ENCODE measurements at regions not wholly inside any gene's neighbourhood (a gene's known extent, or its start where the extent isn't known, plus 50 kb on each side); places are given as distances from the start of the nearest gene placed in this dataset.

DNA sequence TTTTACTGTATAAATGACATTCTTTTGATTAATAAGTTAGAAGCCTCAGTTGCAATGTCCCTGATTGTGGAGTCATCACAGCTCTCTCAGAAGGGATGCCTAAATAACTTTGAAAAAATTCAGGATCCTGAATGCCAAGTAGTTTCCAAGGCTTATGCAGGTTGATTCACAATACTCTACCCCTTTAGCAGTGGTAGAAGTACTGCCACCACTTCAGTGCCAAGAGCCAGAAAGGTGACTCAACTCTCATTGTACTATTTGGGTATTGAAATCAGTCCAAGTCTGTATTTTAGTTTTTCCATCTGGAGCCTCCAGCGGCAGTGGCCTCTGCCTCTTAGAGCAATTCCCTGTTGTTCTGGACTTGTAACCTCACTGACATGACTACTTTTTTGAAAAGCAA is 320.1 kb upstream of the NDST4 start:
- TF ChIP-seq TAF1 (IDR thresholded peaks at IDR 0.05; ENCODE audit: borderline replicate concordance, low read depth, low read length): no peak
- DNase-seq (ENCODE audit: insufficient read length) (no peak), FAIRE-seq (no peak)

DNA sequence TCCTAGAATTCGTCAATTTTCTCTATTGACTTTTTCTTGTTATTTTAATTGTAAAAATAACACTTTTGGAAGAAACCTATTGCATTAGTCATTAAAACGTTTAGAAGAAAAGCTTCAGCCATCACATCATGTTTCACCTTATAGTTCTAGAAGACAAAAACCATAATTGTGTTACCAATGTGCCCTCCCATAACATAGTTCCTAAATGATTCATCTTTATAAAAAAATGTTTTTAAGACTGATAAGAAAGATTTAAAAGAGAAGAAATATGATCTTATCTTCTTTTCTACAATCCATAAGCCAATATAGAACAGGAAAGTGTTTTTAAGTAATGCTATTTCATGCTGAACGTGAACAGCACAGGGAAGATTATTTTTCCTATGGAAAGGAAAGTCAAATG is 316.6 kb upstream of the NDST4 start:
- TF ChIP-seq POLR2A (IDR thresholded peaks at IDR 0.05; ENCODE audit: low read depth, low read length): no peak
- no peak for TF ChIP-seq POLR2AphosphoS5 (IDR thresholded peaks at IDR 0.05; ENCODE audit: low read depth, low read length)
- no peak for TF ChIP-seq TAF1 (IDR thresholded peaks at IDR 0.05; ENCODE audit: borderline replicate concordance, low read depth, low read length)
- DNase-seq (ENCODE audit: insufficient read length) (no peak), FAIRE-seq (no peak)

DNA sequence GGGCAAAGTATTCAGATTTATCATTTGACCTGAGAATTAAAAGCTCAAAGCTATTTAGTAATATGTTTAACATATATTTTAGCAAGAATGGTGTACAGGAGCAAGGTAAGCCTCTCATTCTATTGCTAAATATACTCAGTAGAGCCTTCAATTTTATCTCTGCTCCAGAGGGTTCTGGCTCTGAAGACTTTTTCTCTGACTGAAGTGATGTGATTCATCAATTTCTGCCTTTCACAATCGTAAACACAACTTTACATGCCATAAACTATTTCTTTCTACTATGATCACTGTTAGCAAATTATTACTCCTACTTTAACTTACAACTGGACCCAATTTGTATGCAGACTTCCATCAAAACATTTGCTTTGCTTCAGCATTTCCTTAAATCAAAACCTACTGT is 315.0 kb upstream of the NDST4 start:
- DNase-seq (ENCODE audit: insufficient read length): no peak
- FAIRE-seq: no peak
- TF ChIP-seq TAF1 (IDR thresholded peaks at IDR 0.05; ENCODE audit: borderline replicate concordance, low read depth, low read length) (no peak), POLR2A (IDR thresholded peaks at IDR 0.05; ENCODE audit: low read depth, low read length) (no peak), POLR2AphosphoS5 (IDR thresholded peaks at IDR 0.05; ENCODE audit: low read depth, low read length) (no peak)

DNA sequence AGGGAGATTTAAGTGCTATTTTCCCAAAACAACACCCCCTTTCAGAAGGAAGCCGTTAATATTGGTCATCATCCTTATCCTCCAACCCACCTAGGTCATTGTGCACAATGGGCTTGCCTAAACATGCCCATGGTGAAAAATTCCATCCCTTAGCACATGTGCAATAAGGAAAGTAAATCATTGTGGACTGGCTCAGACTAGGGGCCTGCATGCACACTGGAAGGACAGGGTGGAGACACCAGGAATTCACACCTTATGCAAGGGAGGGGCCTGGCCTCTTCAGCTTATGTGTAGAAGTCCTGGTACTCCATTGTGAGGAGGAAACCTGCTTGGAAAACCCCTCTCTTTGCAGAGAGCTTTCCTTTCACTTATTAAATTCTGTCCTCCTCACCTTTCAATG is 311.4 kb upstream of the NDST4 start:
- DNase-seq (ENCODE audit: insufficient read length): no peak

DNA sequence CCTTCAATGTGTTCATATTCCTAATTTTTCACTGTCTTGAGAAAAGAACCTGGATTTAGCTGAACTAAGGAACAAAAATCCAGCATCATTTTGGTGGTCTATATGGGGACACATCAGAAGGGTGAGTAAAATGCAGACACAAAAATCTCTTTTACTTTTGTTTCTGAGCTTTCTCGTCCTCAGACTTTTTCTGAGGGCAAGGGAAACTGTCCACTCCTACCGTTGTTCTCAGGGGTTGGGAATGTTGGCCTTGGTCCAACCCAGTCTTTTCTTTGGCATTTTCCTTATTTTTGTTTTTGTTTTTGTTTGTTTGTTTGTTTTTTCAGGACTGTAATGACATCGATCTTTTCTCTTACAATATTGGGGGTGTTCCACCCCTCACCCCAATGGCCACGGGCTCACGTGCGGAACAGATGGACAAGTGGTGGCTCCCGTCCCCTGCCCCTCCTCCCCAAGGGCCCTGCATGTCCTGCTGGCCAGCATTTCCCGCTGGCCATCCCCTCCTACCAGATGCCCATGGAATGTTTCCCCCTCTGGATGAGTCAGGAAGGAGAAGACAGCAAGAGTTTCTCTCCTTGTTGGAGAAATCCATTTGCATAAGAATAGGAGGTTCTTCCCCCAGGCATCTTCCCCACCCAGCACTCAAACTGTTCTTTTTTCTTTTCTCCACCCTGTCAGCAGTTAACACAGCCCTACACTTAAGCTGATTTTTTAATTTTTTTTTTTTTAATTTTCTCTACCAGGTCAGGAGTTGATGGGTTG is 305.4 kb upstream of the NDST4 start:
- DNase-seq (ENCODE audit: insufficient read length) (no peak), FAIRE-seq (no peak)
- no peak for TF ChIP-seq POLR2A (IDR thresholded peaks at IDR 0.05; ENCODE audit: low read depth, low read length)
- TF ChIP-seq POLR2AphosphoS5 (IDR thresholded peaks at IDR 0.05; ENCODE audit: low read depth, low read length): no peak
- TF ChIP-seq TAF1 (IDR thresholded peaks at IDR 0.05; ENCODE audit: borderline replicate concordance, low read depth, low read length): no peak

More for the DNA sequence above, 311.4 kb upstream of the NDST4 start:
- FAIRE-seq: no peak
- TF ChIP-seq POLR2A (IDR thresholded peaks at IDR 0.05; ENCODE audit: low read depth, low read length) (no peak), TAF1 (IDR thresholded peaks at IDR 0.05; ENCODE audit: borderline replicate concordance, low read depth, low read length) (no peak), POLR2AphosphoS5 (IDR thresholded peaks at IDR 0.05; ENCODE audit: low read depth, low read length) (no peak)

DNA sequence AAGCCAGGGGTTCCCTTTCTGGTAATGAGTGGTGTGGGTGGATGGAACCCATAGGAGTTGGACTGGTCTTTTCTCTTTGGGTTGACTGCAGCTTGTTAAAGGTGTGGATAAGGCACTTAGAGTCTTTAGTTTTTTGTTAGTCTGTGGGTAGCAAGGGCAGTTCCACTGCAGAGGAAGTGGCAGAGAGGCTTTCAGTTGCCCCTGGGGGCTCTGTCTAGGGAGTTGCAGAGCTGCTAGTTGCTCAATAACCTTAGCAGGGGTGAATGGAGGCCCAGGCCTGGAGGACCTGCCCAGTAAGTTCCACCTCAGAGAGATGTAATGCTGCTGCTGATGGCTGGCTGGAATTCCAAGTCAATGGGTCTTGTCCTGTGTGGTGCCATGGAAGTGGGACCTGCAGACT is 282.6 kb upstream of the NDST4 start:
- DNase-seq (ENCODE audit: insufficient read length) (no peak), FAIRE-seq (no peak)
- no peak for TF ChIP-seq POLR2A (IDR thresholded peaks at IDR 0.05; ENCODE audit: low read depth, low read length)
- TF ChIP-seq POLR2AphosphoS5 (IDR thresholded peaks at IDR 0.05; ENCODE audit: low read depth, low read length): no peak
- no peak for TF ChIP-seq TAF1 (IDR thresholded peaks at IDR 0.05; ENCODE audit: borderline replicate concordance, low read depth, low read length)

DNA sequence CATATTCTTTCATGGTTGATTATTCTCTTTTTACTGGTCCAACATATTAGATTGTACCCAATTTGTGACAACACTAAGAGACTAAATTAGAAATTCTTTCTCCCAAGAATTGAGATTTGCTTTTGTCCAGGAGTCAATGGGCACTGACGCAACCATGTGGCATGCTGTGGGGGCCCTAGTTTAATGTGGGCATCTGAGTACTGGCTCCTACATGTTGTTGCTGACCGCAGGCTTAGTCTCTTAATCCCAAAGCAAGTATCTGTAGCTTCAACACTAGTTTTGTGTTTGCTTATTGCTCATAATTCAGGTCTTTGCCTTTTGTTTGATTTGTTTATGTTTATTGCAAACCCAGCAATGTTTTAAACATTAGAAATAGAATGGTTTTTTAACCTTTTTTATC is 263.4 kb upstream of the NDST4 start:
- FAIRE-seq: no peak
- TF ChIP-seq POLR2A (IDR thresholded peaks at IDR 0.05; ENCODE audit: low read depth, low read length): no peak
- TF ChIP-seq TAF1 (IDR thresholded peaks at IDR 0.05; ENCODE audit: borderline replicate concordance, low read depth, low read length): no peak
- TF ChIP-seq POLR2AphosphoS5 (IDR thresholded peaks at IDR 0.05; ENCODE audit: low read depth, low read length): no peak
- no peak for DNase-seq (ENCODE audit: insufficient read length)

DNA sequence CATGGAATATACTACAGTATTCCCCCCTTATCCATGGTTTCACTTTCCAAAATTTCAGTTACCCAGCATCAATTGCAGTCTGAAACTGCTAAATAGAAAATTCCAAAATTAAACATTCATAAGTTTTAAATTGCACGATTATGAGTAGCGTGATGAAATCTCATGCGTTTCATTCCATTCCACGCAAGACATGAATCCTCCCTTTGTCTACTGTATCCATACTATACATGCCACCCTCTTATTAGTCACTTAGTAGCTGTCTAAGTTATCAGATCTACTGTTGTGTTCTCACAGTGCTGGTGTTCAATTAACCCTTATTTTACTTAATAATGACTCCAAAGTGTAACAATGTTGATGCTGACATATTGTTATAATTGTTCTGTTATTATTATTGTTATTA is 261.2 kb upstream of the NDST4 start:
- no peak for FAIRE-seq
- TF ChIP-seq POLR2AphosphoS5 (IDR thresholded peaks at IDR 0.05; ENCODE audit: low read depth, low read length) (no peak), TAF1 (IDR thresholded peaks at IDR 0.05; ENCODE audit: borderline replicate concordance, low read depth, low read length) (no peak), POLR2A (IDR thresholded peaks at IDR 0.05; ENCODE audit: low read depth, low read length) (no peak)
- DNase-seq (ENCODE audit: insufficient read length): no peak

DNA sequence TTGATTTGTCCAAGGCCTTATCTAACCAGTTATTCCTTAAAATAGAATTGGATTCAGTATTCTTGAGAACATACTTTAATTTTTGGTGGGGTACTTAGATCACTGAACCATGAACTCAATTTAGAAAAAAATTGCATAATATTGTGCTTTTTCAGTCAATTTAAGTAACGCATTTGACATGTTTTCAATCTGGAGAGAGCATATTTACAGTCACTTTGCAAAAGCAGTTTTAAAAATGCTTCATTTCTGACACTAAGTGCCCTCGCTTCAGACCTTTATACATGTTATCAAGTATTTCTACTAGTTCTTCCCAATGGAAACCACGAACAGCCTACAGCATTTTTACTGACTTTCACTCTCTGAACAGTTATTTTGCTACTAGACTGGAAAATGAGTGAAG is 257.1 kb upstream of the NDST4 start:
- TF ChIP-seq POLR2AphosphoS5 (IDR thresholded peaks at IDR 0.05; ENCODE audit: low read depth, low read length): no peak
- TF ChIP-seq POLR2A (IDR thresholded peaks at IDR 0.05; ENCODE audit: low read depth, low read length): no peak
- TF ChIP-seq TAF1 (IDR thresholded peaks at IDR 0.05; ENCODE audit: borderline replicate concordance, low read depth, low read length): no peak

DNA sequence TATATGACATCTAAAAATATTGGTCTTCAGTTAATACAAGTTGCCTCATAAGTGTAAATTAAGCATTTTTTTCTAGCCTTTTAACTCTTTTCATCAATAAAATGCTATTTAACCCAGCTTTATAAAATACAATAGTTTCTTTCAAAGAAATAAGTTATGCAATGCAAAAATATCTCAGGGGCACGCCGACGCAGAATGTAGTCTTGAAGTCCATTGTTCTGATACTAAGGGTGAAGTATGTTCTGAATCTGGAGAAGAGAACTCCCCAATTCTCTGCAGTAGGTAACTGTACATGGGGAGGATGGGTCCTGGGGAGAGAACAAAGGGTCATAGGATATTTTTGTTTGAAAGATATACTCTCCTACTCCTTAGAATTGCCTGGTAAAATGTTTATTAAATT is 256.6 kb upstream of the NDST4 start:
- no peak for DNase-seq (ENCODE audit: insufficient read length)
- no peak for TF ChIP-seq POLR2AphosphoS5 (IDR thresholded peaks at IDR 0.05; ENCODE audit: low read depth, low read length)
- no peak for TF ChIP-seq TAF1 (IDR thresholded peaks at IDR 0.05; ENCODE audit: borderline replicate concordance, low read depth, low read length)
- TF ChIP-seq POLR2A (IDR thresholded peaks at IDR 0.05; ENCODE audit: low read depth, low read length): no peak
- no peak for FAIRE-seq

More for the DNA sequence above, 257.1 kb upstream of the NDST4 start:
- DNase-seq (ENCODE audit: insufficient read length) (no peak), FAIRE-seq (no peak)

DNA sequence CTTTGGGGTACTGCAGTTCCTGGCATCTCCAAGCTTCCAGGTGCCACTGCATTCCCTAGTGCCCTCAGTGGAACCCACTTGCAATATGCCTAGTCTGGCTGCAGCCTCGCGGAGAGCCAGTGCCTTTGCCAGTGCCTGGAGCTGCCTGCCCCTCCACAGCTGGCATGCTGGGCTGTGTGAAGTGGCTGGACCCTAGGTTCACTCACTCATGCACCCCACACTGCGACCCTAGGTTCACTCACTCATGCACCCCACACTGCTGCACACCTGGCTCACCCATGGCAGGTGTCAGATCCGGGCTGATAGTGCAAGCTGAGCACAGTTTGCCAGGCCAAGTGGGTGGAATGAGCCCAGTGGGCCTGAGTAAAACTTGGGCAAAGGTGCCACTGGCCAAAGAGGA is 253.0 kb upstream of the NDST4 start:
- TF ChIP-seq POLR2A (IDR thresholded peaks at IDR 0.05; ENCODE audit: low read depth, low read length): no peak
- TF ChIP-seq TAF1 (IDR thresholded peaks at IDR 0.05; ENCODE audit: borderline replicate concordance, low read depth, low read length): no peak
- no peak for TF ChIP-seq POLR2AphosphoS5 (IDR thresholded peaks at IDR 0.05; ENCODE audit: low read depth, low read length)
- no peak for FAIRE-seq
- no peak for DNase-seq (ENCODE audit: insufficient read length)

DNA sequence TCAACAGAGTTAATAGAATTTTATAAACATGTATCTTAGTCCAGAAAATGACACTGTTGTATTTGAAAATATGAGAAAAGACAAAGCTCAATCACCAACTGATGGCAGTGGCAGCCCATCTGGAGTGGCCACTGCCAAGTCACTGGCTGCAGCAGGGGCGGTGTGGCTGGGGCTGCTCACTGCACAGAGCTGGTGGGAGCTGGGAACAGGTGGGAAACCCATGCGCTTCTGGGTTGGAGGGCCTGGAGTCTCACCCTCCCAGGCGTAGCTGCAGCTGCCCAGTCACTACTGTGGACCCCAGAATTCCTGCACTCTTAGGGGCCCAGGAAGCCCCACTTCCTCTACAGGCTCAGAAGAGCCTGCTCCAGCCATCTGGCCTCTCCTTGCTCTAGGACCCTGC is 251.8 kb upstream of the NDST4 start:
- FAIRE-seq (no peak), DNase-seq (ENCODE audit: insufficient read length) (no peak)
- TF ChIP-seq POLR2A (IDR thresholded peaks at IDR 0.05; ENCODE audit: low read depth, low read length) (no peak), TAF1 (IDR thresholded peaks at IDR 0.05; ENCODE audit: borderline replicate concordance, low read depth, low read length) (no peak), POLR2AphosphoS5 (IDR thresholded peaks at IDR 0.05; ENCODE audit: low read depth, low read length) (no peak)
